Fibroblast of mammary gland (primary cell): ENCODE measurements at regions not wholly inside any gene's neighbourhood (a gene's known extent, or its start where the extent isn't known, plus 50 kb on each side); places are given as distances from the start of the nearest gene placed in this dataset.
"Not testable (repeated sequence)": the region's sequence is repeated elsewhere in the genome, so short reads cannot be mapped to it uniquely, and the experiment has no call there.

ENCODE experiments used
- DNase-seq: peaks from one replicate; pipeline ENCODE4 v3.0.0-alpha.2; 2010; ENCODE audit warnings: low read depth
- H3K4me3 ChIP-seq: 2 replicates; pipeline ENCODE4 v1.5.1; 2011; ENCODE audit warnings: low read depth, mild to moderate bottlenecking, low read length, moderate library complexity; ENCODE audit not compliant: control insufficient read depth
- CTCF ChIP-seq: conservative IDR thresholded peaks from 2 replicates; pipeline ENCODE4 v1.5.1; 2011; ENCODE audit warnings: low read depth, low read length, inconsistent platforms; ENCODE audit not compliant: control insufficient read depth, insufficient read depth

GRCh38 chr20:30602424-30602823 is 655.0 kb upstream of the DEFB115 start:
- no peak for DNase-seq
- no peak overlapping the region for H3K4me3 ChIP-seq
- no peak for TF ChIP-seq CTCF

GRCh38 chr20:30606990-30607389 is 650.5 kb upstream of the DEFB115 start:
- DNase-seq: no peak

DNA sequence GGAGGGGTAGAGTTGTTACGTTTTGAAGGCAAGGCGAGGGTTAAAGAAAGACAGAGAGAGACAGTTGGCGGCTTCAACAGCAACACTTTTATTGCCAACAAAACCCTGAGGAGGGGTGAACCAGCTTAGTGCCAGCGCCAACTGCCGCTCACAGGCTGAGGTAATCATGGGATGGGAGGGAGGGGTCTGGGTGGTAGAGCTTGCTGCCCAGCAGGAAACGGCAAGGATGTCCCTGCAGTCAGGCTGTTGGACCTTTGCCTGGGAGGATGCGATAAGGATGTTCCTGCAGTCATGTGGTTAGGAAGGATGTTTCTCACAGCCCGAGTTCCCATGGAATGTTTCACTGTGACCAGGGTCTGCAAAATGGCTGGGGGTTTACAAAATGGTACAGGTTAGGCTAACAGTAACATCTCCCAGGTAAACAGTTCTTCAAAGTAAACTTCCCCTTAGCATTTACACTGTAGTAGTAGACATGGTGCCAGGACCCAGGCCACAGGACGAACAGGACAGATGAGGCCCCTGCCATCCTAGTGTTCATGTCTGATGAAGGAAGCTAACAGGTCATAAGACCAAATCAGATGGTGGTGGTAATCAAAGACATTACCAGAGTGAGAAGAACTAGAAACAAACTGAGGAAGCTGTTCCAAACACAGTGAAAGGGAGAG is 647.3 kb upstream of the DEFB115 start:
- DNase-seq: no peak
- no peak for TF ChIP-seq CTCF

More at GRCh38 chr20:30606990-30607389, 650.5 kb upstream of the DEFB115 start:
- TF ChIP-seq CTCF: no peak
- no peak overlapping the region for H3K4me3 ChIP-seq

DNA sequence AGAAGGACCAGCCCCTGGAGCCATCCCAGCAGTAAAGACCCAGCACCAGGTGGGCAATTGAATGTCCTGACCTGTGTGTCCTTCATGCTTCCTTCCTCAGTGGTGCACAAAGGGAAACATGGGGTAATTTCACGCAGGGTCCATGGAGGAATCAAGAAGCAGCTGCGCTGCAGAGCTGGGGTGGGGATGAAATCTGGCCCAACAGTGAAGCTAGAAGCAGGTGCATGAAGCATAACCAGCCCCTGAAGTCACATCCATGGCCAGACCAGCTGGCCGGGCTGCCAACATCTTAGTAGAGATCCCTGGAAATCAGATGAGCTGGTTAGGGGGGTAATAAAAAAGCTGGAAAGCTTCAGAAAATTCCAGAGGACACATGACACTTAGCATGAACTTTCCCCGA is 646.7 kb upstream of the DEFB115 start:
- TF ChIP-seq CTCF: no peak
- H3K4me3 ChIP-seq: no peak overlapping the region
- no peak for DNase-seq

More for the DNA sequence above, 647.3 kb upstream of the DEFB115 start:
- no peak overlapping the region for H3K4me3 ChIP-seq

GRCh38 chr20:30611239-30611984 is 646.1 kb upstream of the DEFB115 start:
- no peak for DNase-seq
- H3K4me3 ChIP-seq: no peak overlapping the region
- TF ChIP-seq CTCF: no peak

- H3K4me3 ChIP-seq: no peak overlapping the region
- no peak for DNase-seq
- TF ChIP-seq CTCF: no peak
Observed at GRCh38 chr20:30612344-30612743, 645.1 kb upstream of the DEFB115 start.

DNA sequence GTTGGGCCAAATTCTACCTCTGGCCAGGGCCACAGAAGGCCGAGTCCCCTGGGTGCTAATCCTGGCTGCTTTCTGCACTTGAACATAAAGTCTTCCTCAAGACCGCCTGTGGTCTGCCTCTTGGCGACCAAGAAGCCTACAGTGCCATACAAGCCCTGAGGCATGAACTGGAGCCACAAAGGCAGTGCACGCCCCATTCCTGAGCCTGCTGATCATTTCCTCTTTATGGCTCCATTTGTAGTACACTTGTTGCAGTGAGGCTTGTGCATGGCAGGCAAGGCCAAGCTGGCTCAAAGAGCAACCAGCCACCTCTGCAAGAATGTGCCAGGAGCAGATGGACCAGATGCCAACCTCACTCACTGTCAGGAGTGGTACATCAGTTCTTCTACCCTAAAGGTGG is 636.1 kb upstream of the DEFB115 start:
- not testable (repeated sequence) for H3K4me3 ChIP-seq, DNase-seq

DNA sequence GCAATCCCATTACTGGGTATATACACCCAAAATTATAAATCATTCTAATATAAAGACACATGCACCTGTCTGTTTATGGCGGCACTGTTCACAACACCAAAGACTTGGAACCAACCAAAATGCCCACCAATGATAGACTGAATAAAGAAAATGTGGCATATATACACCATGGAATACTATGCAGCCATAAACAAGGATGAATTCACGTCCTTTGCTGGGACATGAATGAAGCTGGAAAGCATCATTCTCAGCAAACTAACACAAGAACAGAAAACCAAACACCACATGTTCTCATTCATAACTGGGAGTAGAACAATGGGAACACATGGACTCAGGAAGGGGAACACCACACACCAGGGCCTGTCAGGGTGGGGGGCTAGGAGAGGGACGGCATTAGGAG is 633.2 kb upstream of the DEFB115 start:
- DNase-seq, H3K4me3 ChIP-seq: not testable (repeated sequence)

GRCh38 chr20:30629376-30629775 is 628.1 kb upstream of the DEFB115 start:
- H3K4me3 ChIP-seq, DNase-seq: not testable (repeated sequence)
